ENCODE measurements at regions not wholly inside any gene's neighbourhood (a gene's known extent, or its start where the extent isn't known, plus 50 kb on each side); places are given as distances from the start of the nearest gene placed in this dataset.

DNA sequence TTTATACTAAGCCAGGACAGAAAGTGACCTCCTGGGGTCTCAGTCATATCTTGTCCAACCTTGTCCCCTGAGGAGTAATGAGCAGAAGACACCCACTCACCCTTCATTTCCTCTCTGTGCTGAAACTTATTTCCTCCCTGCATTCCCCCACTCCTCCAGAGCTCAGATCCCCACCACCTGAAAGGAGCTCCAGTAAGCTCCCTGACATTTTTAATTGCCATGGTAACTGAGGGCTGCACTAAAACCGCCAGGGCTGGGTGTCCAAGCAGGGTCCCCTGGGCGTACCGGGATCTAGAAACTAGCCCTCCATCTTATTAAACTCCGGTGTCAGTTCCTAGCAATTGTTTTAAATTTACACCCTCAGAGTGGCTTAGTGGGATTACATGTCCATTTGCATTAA, 393.3 kb upstream of the HNRNPA3 start:
- Histone ChIP-seq H3K4me3 (ENCODE audit: low read depth in 1 of 2, low read length in 2 of 2) (no peak overlapping the region), H3K9ac (ENCODE audit: low read depth in 1 of 2, low read length in 2 of 2) (no peak overlapping the region), H3K36me3 (ENCODE audit: control insufficient read depth in 1 of 2, insufficient read depth in 2 of 2, low read length in 2 of 2) (no peaks in the 10 kb centered on the region), H3K27ac (ENCODE audit: low read depth, low read length) (no peak overlapping the region), H3K9me3 (ENCODE audit: control insufficient read depth in 1 of 2, low read length in 2 of 2) (no peaks in the 10 kb centered on the region), H3K27me3 (ENCODE audit: control insufficient read depth in 1 of 2, insufficient read depth in 2 of 2, low read length in 2 of 2) (peaks cover 0 to 3% of the 10 kb centered on the region in 2 donors), H3K4me1 (ENCODE audit: control insufficient read depth in 1 of 2, insufficient read depth in 2 of 2, low read length in 2 of 2) (no peaks in the 10 kb centered on the region)

DNA sequence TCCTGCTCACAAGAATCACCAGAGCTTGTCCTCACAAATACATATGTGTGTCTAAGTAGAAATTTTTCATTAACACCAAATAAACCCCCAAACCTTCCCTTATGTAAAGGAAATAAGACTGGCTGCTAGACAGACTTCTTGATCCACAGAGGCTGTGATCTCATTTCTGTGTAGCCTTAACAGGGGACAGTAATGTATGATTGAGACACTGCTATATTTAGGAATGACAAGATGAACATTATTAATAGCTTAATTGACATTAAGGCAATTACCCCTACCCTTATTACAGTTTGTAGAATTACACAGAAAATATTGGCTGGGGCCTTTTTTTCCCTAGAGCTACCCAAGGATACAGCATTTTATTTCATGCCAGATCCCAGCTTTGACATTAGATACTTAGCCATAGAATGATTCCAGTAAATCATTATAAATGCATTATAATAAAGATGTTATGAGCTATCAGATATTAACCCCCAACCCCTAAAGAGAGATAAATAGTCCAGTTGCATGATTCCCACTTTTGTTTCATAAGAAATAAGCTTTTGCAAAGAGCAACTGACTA, 392.1 kb upstream of the HNRNPA3 start:
- Histone ChIP-seq H3K27me3 (ENCODE audit: control insufficient read depth in 1 of 2, insufficient read depth in 2 of 2, low read length in 2 of 2) (peaks cover 0 to 6% of the 10 kb centered on the region in 2 donors), H3K9ac (ENCODE audit: low read depth in 1 of 2, low read length in 2 of 2) (no peak overlapping the region), H3K9me3 (ENCODE audit: control insufficient read depth in 1 of 2, low read length in 2 of 2) (no peaks in the 10 kb centered on the region), H3K4me3 (ENCODE audit: low read depth in 1 of 2, low read length in 2 of 2) (no peak overlapping the region), H3K4me1 (ENCODE audit: control insufficient read depth in 1 of 2, insufficient read depth in 2 of 2, low read length in 2 of 2) (no peaks in the 10 kb centered on the region), H3K36me3 (ENCODE audit: control insufficient read depth in 1 of 2, insufficient read depth in 2 of 2, low read length in 2 of 2) (no peaks in the 10 kb centered on the region), H3K27ac (ENCODE audit: low read depth, low read length) (no peak overlapping the region)

GRCh38 chr2:176821350-176821749, 391.2 kb upstream of the HNRNPA3 start:
- H3K9me3 ChIP-seq (ENCODE audit: control insufficient read depth in 1 of 2, low read length in 2 of 2), result no peaks in the 10 kb centered on the region
- H3K27me3 ChIP-seq (ENCODE audit: control insufficient read depth in 1 of 2, insufficient read depth in 2 of 2, low read length in 2 of 2), result peaks cover 0 to 6% of the 10 kb centered on the region in 2 donors

GRCh38 chr2:176822060-176822459, 390.5 kb upstream of the HNRNPA3 start:
- H3K27me3 ChIP-seq (ENCODE audit: control insufficient read depth in 1 of 2, insufficient read depth in 2 of 2, low read length in 2 of 2), result peaks cover 0 to 6% of the 10 kb centered on the region in 2 donors

More at GRCh38 chr2:176821350-176821749, 391.2 kb upstream of the HNRNPA3 start:
- H3K36me3 ChIP-seq (ENCODE audit: control insufficient read depth in 1 of 2, insufficient read depth in 2 of 2, low read length in 2 of 2), result no peaks in the 10 kb centered on the region
- H3K9ac ChIP-seq (ENCODE audit: low read depth in 1 of 2, low read length in 2 of 2), result no peak overlapping the region
- H3K4me3 ChIP-seq (ENCODE audit: low read depth in 1 of 2, low read length in 2 of 2), result no peak overlapping the region
- no peaks in the 10 kb centered on the region for H3K4me1 ChIP-seq (ENCODE audit: control insufficient read depth in 1 of 2, insufficient read depth in 2 of 2, low read length in 2 of 2)
- H3K27ac ChIP-seq (ENCODE audit: low read depth, low read length), result no peak overlapping the region

GRCh38 chr2:176826356-176826755, 386.2 kb upstream of the HNRNPA3 start:
- Histone ChIP-seq H3K4me3 (ENCODE audit: low read depth in 1 of 2, low read length in 2 of 2) (no peak overlapping the region), H3K9me3 (ENCODE audit: control insufficient read depth in 1 of 2, low read length in 2 of 2) (no peaks in the 10 kb centered on the region), H3K27ac (ENCODE audit: low read depth, low read length) (no peak overlapping the region), H3K36me3 (ENCODE audit: control insufficient read depth in 1 of 2, insufficient read depth in 2 of 2, low read length in 2 of 2) (no peaks in the 10 kb centered on the region), H3K9ac (ENCODE audit: low read depth in 1 of 2, low read length in 2 of 2) (no peak overlapping the region), H3K4me1 (ENCODE audit: control insufficient read depth in 1 of 2, insufficient read depth in 2 of 2, low read length in 2 of 2) (no peaks in the 10 kb centered on the region), H3K27me3 (ENCODE audit: control insufficient read depth in 1 of 2, insufficient read depth in 2 of 2, low read length in 2 of 2) (peaks cover 0 to 6% of the 10 kb centered on the region in 2 donors)

More at GRCh38 chr2:176822060-176822459, 390.5 kb upstream of the HNRNPA3 start:
- Histone ChIP-seq H3K9ac (ENCODE audit: low read depth in 1 of 2, low read length in 2 of 2) (no peak overlapping the region), H3K9me3 (ENCODE audit: control insufficient read depth in 1 of 2, low read length in 2 of 2) (no peaks in the 10 kb centered on the region), H3K4me3 (ENCODE audit: low read depth in 1 of 2, low read length in 2 of 2) (no peak overlapping the region), H3K36me3 (ENCODE audit: control insufficient read depth in 1 of 2, insufficient read depth in 2 of 2, low read length in 2 of 2) (no peaks in the 10 kb centered on the region), H3K27ac (ENCODE audit: low read depth, low read length) (no peak overlapping the region), H3K4me1 (ENCODE audit: control insufficient read depth in 1 of 2, insufficient read depth in 2 of 2, low read length in 2 of 2) (no peaks in the 10 kb centered on the region)

GRCh38 chr2:176826984-176827668, 385.5 kb upstream of the HNRNPA3 start:
- no peak overlapping the region for H3K4me3 ChIP-seq (ENCODE audit: low read depth in 1 of 2, low read length in 2 of 2)
- H3K27me3 ChIP-seq (ENCODE audit: control insufficient read depth in 1 of 2, insufficient read depth in 2 of 2, low read length in 2 of 2), result peaks cover 0 to 6% of the 10 kb centered on the region in 2 donors
- H3K27ac ChIP-seq (ENCODE audit: low read depth, low read length), result no peak overlapping the region
- H3K9me3 ChIP-seq (ENCODE audit: control insufficient read depth in 1 of 2, low read length in 2 of 2), result no peaks in the 10 kb centered on the region
- no peaks in the 10 kb centered on the region for H3K4me1 ChIP-seq (ENCODE audit: control insufficient read depth in 1 of 2, insufficient read depth in 2 of 2, low read length in 2 of 2)
- no peaks in the 10 kb centered on the region for H3K36me3 ChIP-seq (ENCODE audit: control insufficient read depth in 1 of 2, insufficient read depth in 2 of 2, low read length in 2 of 2)
- no peak overlapping the region for H3K9ac ChIP-seq (ENCODE audit: low read depth in 1 of 2, low read length in 2 of 2)

DNA sequence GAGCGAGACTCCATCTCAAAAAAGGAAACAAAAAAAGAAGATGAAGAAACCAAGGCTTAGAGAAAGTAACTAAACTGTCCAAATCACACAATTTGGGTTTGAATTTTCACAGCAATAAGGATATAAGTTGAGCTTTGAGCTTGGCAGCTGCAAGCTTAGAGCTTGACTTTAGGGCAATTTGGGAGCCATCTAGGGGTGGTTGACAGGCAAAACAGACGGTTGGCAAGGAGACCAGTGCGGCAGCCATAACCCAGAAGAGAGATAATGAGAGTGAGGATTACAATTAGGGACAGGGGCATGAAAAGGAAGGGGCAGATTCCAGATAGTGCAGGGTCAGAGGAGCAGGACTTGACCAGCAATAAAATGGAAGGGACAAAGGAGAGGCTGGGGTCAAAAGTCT, 382.2 kb upstream of the HNRNPA3 start:
- Histone ChIP-seq H3K4me1 (ENCODE audit: control insufficient read depth in 1 of 2, insufficient read depth in 2 of 2, low read length in 2 of 2) (no peaks in the 10 kb centered on the region), H3K9ac (ENCODE audit: low read depth in 1 of 2, low read length in 2 of 2) (no peak overlapping the region), H3K36me3 (ENCODE audit: control insufficient read depth in 1 of 2, insufficient read depth in 2 of 2, low read length in 2 of 2) (no peaks in the 10 kb centered on the region), H3K27me3 (ENCODE audit: control insufficient read depth in 1 of 2, insufficient read depth in 2 of 2, low read length in 2 of 2) (no peaks in the 10 kb centered on the region), H3K4me3 (ENCODE audit: low read depth in 1 of 2, low read length in 2 of 2) (no peak overlapping the region), H3K27ac (ENCODE audit: low read depth, low read length) (no peak overlapping the region), H3K9me3 (ENCODE audit: control insufficient read depth in 1 of 2, low read length in 2 of 2) (no peaks in the 10 kb centered on the region)

DNA sequence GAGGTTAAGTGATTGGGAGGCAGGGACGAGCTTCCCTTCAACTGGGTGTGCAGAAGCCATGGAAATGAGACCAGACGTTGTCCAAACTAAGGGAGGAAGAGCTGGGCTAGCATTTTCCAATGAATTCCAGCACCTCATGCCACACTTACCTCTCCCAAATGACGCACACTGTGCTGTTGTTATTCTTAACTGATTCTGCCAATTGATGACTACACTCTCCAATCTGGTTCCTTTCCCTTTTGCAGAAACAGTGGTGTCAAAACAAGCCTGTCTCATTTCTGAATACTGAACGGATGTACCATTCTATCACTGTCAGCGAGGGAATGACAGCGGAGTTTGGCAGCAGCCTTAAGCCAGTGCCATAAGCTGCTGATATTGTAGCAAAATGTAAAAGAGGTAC, 380.5 kb upstream of the HNRNPA3 start:
- H3K9me3 ChIP-seq (ENCODE audit: control insufficient read depth in 1 of 2, low read length in 2 of 2), result no peaks in the 10 kb centered on the region

GRCh38 chr2:176833671-176834070, 378.9 kb upstream of the HNRNPA3 start:
- Histone ChIP-seq H3K27me3 (ENCODE audit: control insufficient read depth in 1 of 2, insufficient read depth in 2 of 2, low read length in 2 of 2) (no peaks in the 10 kb centered on the region), H3K36me3 (ENCODE audit: control insufficient read depth in 1 of 2, insufficient read depth in 2 of 2, low read length in 2 of 2) (no peaks in the 10 kb centered on the region), H3K27ac (ENCODE audit: low read depth, low read length) (no peak overlapping the region), H3K9ac (ENCODE audit: low read depth in 1 of 2, low read length in 2 of 2) (no peak overlapping the region), H3K9me3 (ENCODE audit: control insufficient read depth in 1 of 2, low read length in 2 of 2) (no peaks in the 10 kb centered on the region), H3K4me3 (ENCODE audit: low read depth in 1 of 2, low read length in 2 of 2) (no peak overlapping the region), H3K4me1 (ENCODE audit: control insufficient read depth in 1 of 2, insufficient read depth in 2 of 2, low read length in 2 of 2) (no peaks in the 10 kb centered on the region)

More for the DNA sequence above, 380.5 kb upstream of the HNRNPA3 start:
- Histone ChIP-seq H3K36me3 (ENCODE audit: control insufficient read depth in 1 of 2, insufficient read depth in 2 of 2, low read length in 2 of 2) (no peaks in the 10 kb centered on the region), H3K27me3 (ENCODE audit: control insufficient read depth in 1 of 2, insufficient read depth in 2 of 2, low read length in 2 of 2) (no peaks in the 10 kb centered on the region), H3K4me3 (ENCODE audit: low read depth in 1 of 2, low read length in 2 of 2) (no peak overlapping the region), H3K4me1 (ENCODE audit: control insufficient read depth in 1 of 2, insufficient read depth in 2 of 2, low read length in 2 of 2) (no peaks in the 10 kb centered on the region), H3K9ac (ENCODE audit: low read depth in 1 of 2, low read length in 2 of 2) (no peak overlapping the region), H3K27ac (ENCODE audit: low read depth, low read length) (no peak overlapping the region)

DNA sequence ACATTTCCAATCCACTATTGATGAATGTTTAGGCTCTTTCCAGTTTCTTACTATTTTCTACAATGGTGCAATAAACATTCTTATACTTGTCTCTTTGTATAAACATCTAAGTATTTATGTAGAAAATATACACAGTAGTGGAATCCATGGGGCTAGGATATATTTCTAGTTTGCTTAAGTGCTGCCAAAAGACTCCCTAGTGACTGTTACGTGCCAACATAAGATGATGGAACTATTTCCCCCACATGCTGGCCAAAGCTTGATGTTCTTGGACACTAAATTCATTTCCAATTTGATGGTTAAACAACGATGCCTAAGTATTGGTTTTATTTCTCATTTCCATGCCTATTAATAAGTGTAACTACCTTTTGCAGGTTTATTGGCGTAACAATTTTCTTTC, 378.4 kb upstream of the HNRNPA3 start:
- Histone ChIP-seq H3K9ac (ENCODE audit: low read depth in 1 of 2, low read length in 2 of 2) (no peak overlapping the region), H3K4me1 (ENCODE audit: control insufficient read depth in 1 of 2, insufficient read depth in 2 of 2, low read length in 2 of 2) (no peaks in the 10 kb centered on the region), H3K9me3 (ENCODE audit: control insufficient read depth in 1 of 2, low read length in 2 of 2) (no peaks in the 10 kb centered on the region), H3K36me3 (ENCODE audit: control insufficient read depth in 1 of 2, insufficient read depth in 2 of 2, low read length in 2 of 2) (no peaks in the 10 kb centered on the region), H3K27me3 (ENCODE audit: control insufficient read depth in 1 of 2, insufficient read depth in 2 of 2, low read length in 2 of 2) (no peaks in the 10 kb centered on the region), H3K4me3 (ENCODE audit: low read depth in 1 of 2, low read length in 2 of 2) (no peak overlapping the region), H3K27ac (ENCODE audit: low read depth, low read length) (no peak overlapping the region)

All from duodenal mucosa (tissue), 2 donors.